Heart left ventricle (tissue), 13 donors: ENCODE measurements at regions not wholly inside any gene's neighbourhood (a gene's known extent, or its start where the extent isn't known, plus 50 kb on each side); places are given as distances from the start of the nearest gene placed in this dataset.

Source experiments
- CTCF ChIP-seq, 12 donors: fragments of 200-600 bp; sonication (generic) in 4 of 12; IDR thresholded peaks; one replicate each; pipeline versions ENCODE4 v1.5.0 to v1.8.0; 2018 to 2022; ENCODE audit warnings: antibody characterized with exemption in 12 of 12, mild to moderate bottlenecking in 5 of 12
- POLR2A ChIP-seq, 2 donors: fragments of 450-650 bp; IDR thresholded peaks; one replicate each; pipeline ENCODE4 v1.6.1; 2017; ENCODE audit warnings: antibody characterized with exemption in 2 of 2, mild to moderate bottlenecking in 2 of 2, moderate library complexity in 2 of 2
- donor health status: ischemic (EF 13 %, LVEDD 7.1; RV severe dilation, severe dysfunction).
- donor health status: DM: no; HTN: yes; CAD: no.
- donor health status: DM: no; HTN: no; CAD: no.
- donor health status: ischemic (EF 25% LVEDD 6.9; RV normal size, moderate dysfunction).
- donor health status: ischemic (EF 25% LVEDD 5.7; RV mildly dilated, moderate dysfunction).
- donor health status: ischemic (EF 35%, LVEDD 5.7; RV mildly dilated, moderate dysfunction).
- donor health status: nonischemic (EF 11% LVEDD 7.7; RV severe dilation, severe dysfunction).
- donor health status: DM: yes; HTN: yes; CAD: no.
- donor health status: PGD.
- donor health status: ischemic (EF 29% LVEDD 5.4; RV normal size, mild dysfunction).
- donor health status: nonischemic (EF 23%, LVEDD 6.1; RV moderate dilation, normal function).

GRCh38 chr10:4767033-4767814 is 58.8 kb upstream of the AKR1E2 start:
- peak; percentile 58 to 90 (median 81) for TF ChIP-seq CTCF (IDR thresholded peaks at IDR 0.05)
- TF ChIP-seq POLR2A (IDR thresholded peaks at IDR 0.05), result no peak
